Astrocyte (in vitro differentiated cells and primary cell): ENCODE measurements at regions not wholly inside any gene's neighbourhood (a gene's known extent, or its start where the extent isn't known, plus 50 kb on each side); places are given as distances from the start of the nearest gene placed in this dataset.
A peak's percentile ranks its signal among the peaks of the same experiment; 100 is the strongest.

Experiments
- DNase-seq: peaks from one replicate; pipeline ENCODE4 v3.0.0-alpha.2; 2010; ENCODE audit warnings: low read depth
- FAIRE-seq: peaks from 2 replicates; lab custom pipeline; 2011; peaks lifted over from hg19 to GRCh38; lab: Jason Lieb, UNC
- H2AFZ ChIP-seq: 2 replicates; pipeline ENCODE4 v1.6.0; 2012; ENCODE audit warnings: low read depth, low read length, inconsistent platforms
- H3K27ac ChIP-seq: 2 replicates; pipeline ENCODE4 v1.5.1; 2011; ENCODE audit warnings: low read depth, low read length, inconsistent platforms
- H3K27me3 ChIP-seq: 2 replicates; pipeline ENCODE4 v1.6.0; 2011; ENCODE audit warnings: low read length, inconsistent platforms; ENCODE audit not compliant: insufficient read depth
- H3K36me3 ChIP-seq: 2 replicates; pipeline ENCODE4 v1.5.1; 2011; ENCODE audit warnings: low read length, inconsistent platforms; ENCODE audit not compliant: insufficient read depth
- H3K4me1 ChIP-seq: 2 replicates; pipeline ENCODE4 v1.5.1; 2011; ENCODE audit warnings: low read length, inconsistent platforms; ENCODE audit not compliant: insufficient read depth
- H3K4me2 ChIP-seq: 2 replicates; pipeline ENCODE4 v1.6.0; 2012; ENCODE audit warnings: low read length, inconsistent platforms
- H3K4me3 ChIP-seq: 2 replicates; pipeline ENCODE4 v1.5.1; 2011; ENCODE audit warnings: low read depth, mild to moderate bottlenecking, low read length, inconsistent platforms; ENCODE audit not compliant: insufficient read depth
- H3K79me2 ChIP-seq: 2 replicates; pipeline ENCODE4 v1.6.0; 2012; ENCODE audit warnings: mild to moderate bottlenecking, low read length, inconsistent platforms; ENCODE audit not compliant: insufficient read depth
- H3K9ac ChIP-seq: 2 replicates; pipeline ENCODE4 v1.6.0; 2012; ENCODE audit warnings: mild to moderate bottlenecking, low read length, inconsistent platforms
- H3K9me3 ChIP-seq: 2 replicates; pipeline ENCODE4 v1.5.1; 2012; ENCODE audit warnings: low read depth, mild to moderate bottlenecking, low read length, inconsistent platforms; ENCODE audit not compliant: insufficient read depth
- H4K20me1 ChIP-seq: 2 replicates; pipeline ENCODE4 v1.6.0; 2012; ENCODE audit warnings: low read length, inconsistent platforms; ENCODE audit not compliant: insufficient read depth
- H3K27ac Mint-ChIP-seq: one replicate; pipeline ENCODE4 v1.8.0; 2021; ENCODE audit warnings: mild to moderate bottlenecking, mixed read lengths; ENCODE audit not compliant: unreplicated experiment
- H3K27me3 Mint-ChIP-seq: one replicate; pipeline ENCODE4 v1.8.0; 2021; ENCODE audit warnings: low read depth, mixed read lengths; ENCODE audit not compliant: unreplicated experiment
- H3K36me3 Mint-ChIP-seq: one replicate; pipeline ENCODE4 v1.8.0; 2021; ENCODE audit warnings: low read depth, mixed read lengths; ENCODE audit not compliant: unreplicated experiment
- H3K4me1 Mint-ChIP-seq: one replicate; pipeline ENCODE4 v1.8.0; 2021; ENCODE audit warnings: low read depth, mixed read lengths; ENCODE audit not compliant: unreplicated experiment
- H3K4me3 Mint-ChIP-seq: one replicate; pipeline ENCODE4 v1.8.0; 2021; ENCODE audit warnings: mild to moderate bottlenecking, moderate library complexity, mixed read lengths; ENCODE audit not compliant: unreplicated experiment
- H3K9me3 Mint-ChIP-seq: one replicate; pipeline ENCODE4 v1.8.0; 2021; ENCODE audit warnings: mild to moderate bottlenecking, mixed read lengths; ENCODE audit not compliant: unreplicated experiment
- EZH2 ChIP-seq: IDR thresholded peaks from 2 replicates; pipeline ENCODE4 v1.6.1; 2012; ENCODE audit warnings: mild to moderate bottlenecking, low read length, inconsistent platforms; ENCODE audit not compliant: insufficient read depth
- TF ChIP-seq, protein P1 (sequence below): IDR thresholded peaks from 2 replicates; pipeline ENCODE4 v1.5.1; 2011; ENCODE audit warnings: low read depth, mild to moderate bottlenecking, inconsistent platforms, low read length, moderate library complexity; ENCODE audit not compliant: insufficient read depth

DNA sequence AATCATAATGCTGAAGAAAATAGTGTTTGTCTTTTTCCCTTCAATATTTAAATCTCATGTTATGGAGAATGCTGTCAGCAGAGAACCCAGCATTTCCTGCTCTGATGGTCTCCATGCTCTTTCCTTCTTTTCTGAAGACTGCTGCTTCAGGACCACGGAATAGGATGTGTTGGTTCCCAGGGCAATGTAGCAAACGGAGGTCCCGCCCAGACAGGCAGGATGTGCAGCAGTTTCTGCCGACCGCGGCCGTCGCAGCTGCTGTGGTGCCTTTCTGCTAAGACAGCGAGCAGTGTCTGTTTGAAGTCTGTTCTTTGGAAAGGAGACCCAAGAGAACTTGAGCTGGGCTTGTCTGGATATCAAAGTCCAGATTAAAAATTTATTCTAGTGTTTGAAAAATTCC is 654.3 kb downstream of the CCDC171 start:
- no peak overlapping the region for H3K9ac ChIP-seq
- no peaks in the 10 kb centered on the region for H3K27me3 Mint-ChIP-seq
- H3K4me3 Mint-ChIP-seq = no peak overlapping the region

DNA sequence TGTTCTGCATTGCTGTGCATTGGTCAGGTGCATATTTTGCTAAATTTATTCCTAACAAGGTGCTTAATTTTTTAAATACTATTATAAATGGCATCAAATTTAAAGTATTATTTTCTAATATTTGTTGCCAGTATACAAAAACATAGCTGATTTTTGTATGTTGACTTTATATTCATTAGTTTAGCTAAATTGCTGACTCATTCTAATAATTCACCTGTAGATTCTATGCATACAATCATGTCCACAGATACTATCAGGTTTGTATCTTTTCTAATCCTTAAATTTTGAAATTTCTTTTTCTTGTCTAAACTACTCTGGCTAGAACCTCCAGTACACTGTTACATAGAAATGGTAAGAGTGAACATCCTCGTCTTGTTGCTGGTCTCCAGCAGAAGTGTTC is 657.6 kb downstream of the CCDC171 start:
- Histone ChIP-seq H3K9ac (no peak overlapping the region), H2AFZ (no peak overlapping the region), H3K4me2 (no peak overlapping the region), H3K4me3 (no peak overlapping the region), H3K27ac (no peak overlapping the region), H3K27me3 (no peaks in the 10 kb centered on the region), H3K79me2 (no peaks in the 10 kb centered on the region), H3K36me3 (no peaks in the 10 kb centered on the region), H3K9me3 (no peaks in the 10 kb centered on the region), H3K4me1 (peaks cover 16% of the 10 kb centered on the region), H4K20me1 (no peaks in the 10 kb centered on the region)
- Mint-ChIP-seq H3K4me3 (no peak overlapping the region), H3K36me3 (peaks cover 2% of the 10 kb centered on the region), H3K27ac (no peak overlapping the region), H3K4me1 (peaks cover 5% of the 10 kb centered on the region), H3K9me3 (peaks cover 8% of the 10 kb centered on the region), H3K27me3 (peaks cover 2% of the 10 kb centered on the region)
- FAIRE-seq (no peak), DNase-seq (no peak)
- TF ChIP-seq, protein P1, sequence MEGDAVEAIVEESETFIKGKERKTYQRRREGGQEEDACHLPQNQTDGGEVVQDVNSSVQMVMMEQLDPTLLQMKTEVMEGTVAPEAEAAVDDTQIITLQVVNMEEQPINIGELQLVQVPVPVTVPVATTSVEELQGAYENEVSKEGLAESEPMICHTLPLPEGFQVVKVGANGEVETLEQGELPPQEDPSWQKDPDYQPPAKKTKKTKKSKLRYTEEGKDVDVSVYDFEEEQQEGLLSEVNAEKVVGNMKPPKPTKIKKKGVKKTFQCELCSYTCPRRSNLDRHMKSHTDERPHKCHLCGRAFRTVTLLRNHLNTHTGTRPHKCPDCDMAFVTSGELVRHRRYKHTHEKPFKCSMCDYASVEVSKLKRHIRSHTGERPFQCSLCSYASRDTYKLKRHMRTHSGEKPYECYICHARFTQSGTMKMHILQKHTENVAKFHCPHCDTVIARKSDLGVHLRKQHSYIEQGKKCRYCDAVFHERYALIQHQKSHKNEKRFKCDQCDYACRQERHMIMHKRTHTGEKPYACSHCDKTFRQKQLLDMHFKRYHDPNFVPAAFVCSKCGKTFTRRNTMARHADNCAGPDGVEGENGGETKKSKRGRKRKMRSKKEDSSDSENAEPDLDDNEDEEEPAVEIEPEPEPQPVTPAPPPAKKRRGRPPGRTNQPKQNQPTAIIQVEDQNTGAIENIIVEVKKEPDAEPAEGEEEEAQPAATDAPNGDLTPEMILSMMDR = no peak
- no peak for TF ChIP-seq EZH2

More for the DNA sequence above, 654.3 kb downstream of the CCDC171 start:
- no peaks in the 10 kb centered on the region for H3K27me3 ChIP-seq
- Mint-ChIP-seq H3K9me3 (peaks cover 9% of the 10 kb centered on the region), H3K36me3 (peaks cover 2% of the 10 kb centered on the region), H3K27ac (no peak overlapping the region), H3K4me1 (peaks cover 25% of the 10 kb centered on the region)
- DNase-seq (peak; percentile 49), FAIRE-seq (peak; percentile 60)
- no peaks in the 10 kb centered on the region for H3K79me2 ChIP-seq
- no peak overlapping the region for H3K4me3 ChIP-seq
- H3K4me1 ChIP-seq = peaks cover 22% of the 10 kb centered on the region
- H3K36me3 ChIP-seq = no peaks in the 10 kb centered on the region
- peak overlapping the region; percentile 1 for H2AFZ ChIP-seq
- no peak overlapping the region for H3K27ac ChIP-seq
- TF ChIP-seq, protein P1 = no peak
- TF ChIP-seq EZH2 = no peak
- no peaks in the 10 kb centered on the region for H4K20me1 ChIP-seq
- peak overlapping the region; percentile 6 for H3K4me2 ChIP-seq
- H3K9me3 ChIP-seq = no peaks in the 10 kb centered on the region

DNA sequence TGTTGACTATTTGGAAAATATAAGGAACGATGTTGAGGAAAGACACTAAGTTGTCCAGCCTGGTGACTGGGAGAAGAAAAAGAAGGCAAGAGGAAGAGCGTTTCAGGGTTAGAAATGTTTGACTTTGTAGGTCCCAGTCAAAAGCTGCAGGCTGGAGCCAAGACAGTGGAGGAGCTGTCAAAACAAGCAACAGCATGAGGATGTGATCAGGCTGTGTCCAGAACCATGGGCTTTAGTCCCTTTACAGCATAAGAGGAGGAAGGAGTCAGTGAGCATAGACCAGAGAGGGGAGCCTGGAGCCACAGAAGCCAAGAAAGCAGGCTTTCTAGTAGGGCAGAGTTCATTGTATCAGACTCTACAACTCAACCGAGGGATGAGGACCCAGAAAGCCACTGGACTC is 658.5 kb downstream of the BNC2 start:
- peaks cover 4% of the 10 kb centered on the region for H3K36me3 Mint-ChIP-seq
- no peak overlapping the region for H3K27ac ChIP-seq
- H3K9me3 ChIP-seq = no peaks in the 10 kb centered on the region
- H3K4me3 Mint-ChIP-seq = no peak overlapping the region
- no peak overlapping the region for H3K4me2 ChIP-seq
- peaks cover 16% of the 10 kb centered on the region for H3K4me1 ChIP-seq
- H3K27me3 ChIP-seq = no peaks in the 10 kb centered on the region
- H3K9ac ChIP-seq = no peak overlapping the region
- no peaks in the 10 kb centered on the region for H3K79me2 ChIP-seq
- H3K9me3 Mint-ChIP-seq = peaks cover 8% of the 10 kb centered on the region
- H3K27me3 Mint-ChIP-seq = peaks cover 2% of the 10 kb centered on the region
- FAIRE-seq = no peak
- DNase-seq = no peak
- no peak overlapping the region for H2AFZ ChIP-seq
- no peak overlapping the region for H3K27ac Mint-ChIP-seq
- H3K4me3 ChIP-seq = no peak overlapping the region
- no peaks in the 10 kb centered on the region for H3K36me3 ChIP-seq
- TF ChIP-seq, protein P1 = no peak
- no peak for TF ChIP-seq EZH2
- H4K20me1 ChIP-seq = no peaks in the 10 kb centered on the region
- peaks cover 3% of the 10 kb centered on the region for H3K4me1 Mint-ChIP-seq
